ENCODE measurements at regions not wholly inside any gene's neighbourhood (a gene's known extent, or its start where the extent isn't known, plus 50 kb on each side); places are given as distances from the start of the nearest gene placed in this dataset.

GRCh38 chr2:13018490-13018889 lies 301.8 kb downstream of the TRIB2 start (continued):
- no peak for TF ChIP-seq NKRF (conservative IDR thresholded peaks at IDR 0.05)

GRCh38 chr2:13019781-13020180 lies 303.0 kb downstream of the TRIB2 start:
- POLR2A ChIA-PET = no interaction called here
- H3K27ac ChIP-seq (ENCODE audit: control insufficient read depth, insufficient read depth) = no peak overlapping the region
- DNase-seq (ENCODE audit: low read depth, low spot score) (no peak), ATAC-seq (no peak), FAIRE-seq (no peak)
- no TSS peak for BruUV-seq (replicated peaks)
- H3K27me3 ChIP-seq (replicated peaks in 1 of 2; ENCODE audit: control insufficient read depth in 2 of 2, insufficient read depth in 2 of 2, low read length in 1 of 2) = no peaks in the 10 kb centered on the region
- SMC1A ChIA-PET (ENCODE audit: uncharacterized antibody, unreplicated experiment) = no interaction called here
- H3K9me3 ChIP-seq (replicated peaks; ENCODE audit: control insufficient read depth, insufficient read depth, low read length) = no peaks in the 10 kb centered on the region
- CTCF ChIA-PET = interaction anchor here (1.1 kb wide), 1 partner anchor 12 kb away, joined by 4 read pairs; no protein-coding TSS in a partner anchor
- no peaks in the 10 kb centered on the region for H3K36me3 ChIP-seq (ENCODE audit: control insufficient read depth in 2 of 2, insufficient read depth in 2 of 2, low read length in 1 of 2)
- H4K20me1 ChIP-seq (ENCODE audit: control insufficient read depth, insufficient read depth) = no peaks in the 10 kb centered on the region
- TF ChIP-seq IRF4 (IDR thresholded peaks at IDR 0.05; ENCODE audit: low read depth, low read length) = no peak
- no peak for TF ChIP-seq ESRRA (IDR thresholded peaks at IDR 0.05; ENCODE audit: low read length)
- TF ChIP-seq E4F1 (IDR thresholded peaks at IDR 0.05; ENCODE audit: borderline replicate concordance, partially characterized antibody) = no peak
- no peak for TF ChIP-seq MYB (IDR thresholded peaks at IDR 0.05; ENCODE audit: borderline replicate concordance, low read depth, low read length)
- TF ChIP-seq SREBF2 (IDR thresholded peaks at IDR 0.05; ENCODE audit: low read length) = no peak
- TF ChIP-seq ZBTB33 (IDR thresholded peaks at IDR 0.05) = no peak
- TF ChIP-seq IRF3 (IDR thresholded peaks at IDR 0.05) = no peak
- no peak for TF ChIP-seq PRDM15 (CRISPR knock-in tag; IDR thresholded peaks at IDR 0.05)
- TF ChIP-seq NR2F1 (conservative IDR thresholded peaks at IDR 0.05) = no peak
- no peak for TF ChIP-seq TCF7 (IDR thresholded peaks at IDR 0.05; ENCODE audit: borderline replicate concordance)
- no peak overlapping the region for H3K4me3 ChIP-seq
- RAD21 ChIA-PET (ENCODE audit: unreplicated experiment) = no interaction called here
- no peak overlapping the region for H3K4me2 ChIP-seq (ENCODE audit: control insufficient read depth, insufficient read depth)
- in situ Hi-C loops (cut with MboI) (no loop called here), intact Hi-C loops (cut with micrococcal nuclease; ENCODE audit: unreplicated experiment) (no loop called here)
- no peak overlapping the region for H2AFZ ChIP-seq (ENCODE audit: control insufficient read depth, low read depth, low read length)
- no peak overlapping the region for H3K9ac ChIP-seq (ENCODE audit: control insufficient read depth, insufficient read depth, low read length)
- 0% methylated on average over 3 of the region's 3 CpGs for WGBS (ENCODE audit: insufficient coverage, insufficient replicate concordance, low lambda C conversion rate, missing lambda C conversion rate)
- H3K79me2 ChIP-seq (ENCODE audit: control insufficient read depth, insufficient read depth, low read length) = no peaks in the 10 kb centered on the region
- no peaks in the 10 kb centered on the region for H3K4me1 ChIP-seq (ENCODE audit: control insufficient read depth, insufficient read depth, low read length)
